CD1c-positive myeloid dendritic cell (primary cell): ENCODE measurements at regions not wholly inside any gene's neighbourhood (a gene's known extent, or its start where the extent isn't known, plus 50 kb on each side); places are given as distances from the start of the nearest gene placed in this dataset.
"Not testable (repeated sequence)": the region's sequence is repeated elsewhere in the genome, so short reads cannot be mapped to it uniquely, and the experiment has no call there.

Experiments used
- DNase-seq: peaks from one replicate; pipeline ENCODE4 v3.0.0-alpha.2; 2016; ENCODE audit errors: extremely low spot score

GRCh38 chr1:120278259-120278610, 101.9 kb upstream of the SEC22B start:
- DNase-seq = not testable (repeated sequence)

- DNase-seq = not testable (repeated sequence)
These were observed 101.3 kb upstream of the SEC22B start for GRCh38 chr1:120277428-120278258.

GRCh38 chr1:120276710-120277109, 100.4 kb upstream of the SEC22B start:
- DNase-seq = not testable (repeated sequence)

GRCh38 chr1:120274438-120274837, 98.1 kb upstream of the SEC22B start:
- not testable (repeated sequence) for DNase-seq

- not testable (repeated sequence) for DNase-seq
These were observed 97.0 kb upstream of the SEC22B start for GRCh38 chr1:120273363-120273762.

- not testable (repeated sequence) for DNase-seq
These were observed 95.9 kb upstream of the SEC22B start for GRCh38 chr1:120272242-120272641.

- not testable (repeated sequence) for DNase-seq
These were observed 95.4 kb upstream of the SEC22B start for GRCh38 chr1:120271561-120272221.

GRCh38 chr1:120267894-120268551, 91.7 kb upstream of the SEC22B start:
- DNase-seq = not testable (repeated sequence)

- DNase-seq = not testable (repeated sequence)
These were observed 88.2 kb upstream of the SEC22B start for GRCh38 chr1:120264564-120264963.

- DNase-seq = not testable (repeated sequence)
These were observed 86.8 kb upstream of the SEC22B start for GRCh38 chr1:120262791-120263751.

- DNase-seq = not testable (repeated sequence)
These were observed 81.4 kb upstream of the SEC22B start for GRCh38 chr1:120257778-120258105.

- DNase-seq = not testable (repeated sequence)
These were observed 80.9 kb upstream of the SEC22B start for GRCh38 chr1:120257064-120257777.

GRCh38 chr1:120250756-120251155, 74.4 kb upstream of the SEC22B start:
- not testable (repeated sequence) for DNase-seq

- not testable (repeated sequence) for DNase-seq
These were observed 72.6 kb upstream of the SEC22B start for GRCh38 chr1:120248726-120249427.

- DNase-seq = not testable (repeated sequence)
These were observed 71.9 kb upstream of the SEC22B start for GRCh38 chr1:120248203-120248602.

GRCh38 chr1:120243867-120244266, 67.5 kb upstream of the SEC22B start:
- not testable (repeated sequence) for DNase-seq

GRCh38 chr1:120242582-120242981, 66.3 kb upstream of the SEC22B start:
- not testable (repeated sequence) for DNase-seq

- DNase-seq = not testable (repeated sequence)
These were observed 65.5 kb upstream of the SEC22B start for GRCh38 chr1:120241868-120242267.

GRCh38 chr1:120240181-120240580, 63.9 kb upstream of the SEC22B start:
- DNase-seq = not testable (repeated sequence)

- not testable (repeated sequence) for DNase-seq
These were observed 63.0 kb upstream of the SEC22B start for GRCh38 chr1:120239351-120239750.
